GM19025 (cell line): ENCODE measurements at regions not wholly inside any gene's neighbourhood (a gene's known extent, or its start where the extent isn't known, plus 50 kb on each side); places are given as distances from the start of the nearest gene placed in this dataset.
"Not testable (repeated sequence)": the region's sequence is repeated elsewhere in the genome, so short reads cannot be mapped to it uniquely, and the experiment has no call there.

Experiments used
- ATAC-seq: cut with Tn5 transposase; IDR thresholded peaks from one replicate; pipeline ENCODE4 v1.9.1; 2021; ENCODE audit warnings: mild to moderate bottlenecking, low read depth, moderate library complexity; ENCODE audit not compliant: unreplicated experiment

GRCh38 chr15:95041297-95041696 is 809.9 kb downstream of the MCTP2 start:
- no peak for ATAC-seq

GRCh38 chr15:95043236-95043932 is 812.0 kb downstream of the MCTP2 start:
- not testable (repeated sequence) for ATAC-seq

- no peak for ATAC-seq
Observed at GRCh38 chr15:95043933-95044313, 812.6 kb downstream of the MCTP2 start.

GRCh38 chr15:95044745-95045417 is 813.5 kb downstream of the MCTP2 start:
- ATAC-seq = no peak

- no peak for ATAC-seq
Observed at GRCh38 chr15:95051861-95052260, 820.5 kb downstream of the MCTP2 start.

GRCh38 chr15:95059346-95059905 is 828.1 kb downstream of the MCTP2 start:
- no peak for ATAC-seq

- ATAC-seq = no peak
Observed at GRCh38 chr15:95068701-95069521, 837.5 kb downstream of the MCTP2 start.

GRCh38 chr15:95075792-95076677 is 844.7 kb downstream of the MCTP2 start:
- no peak for ATAC-seq

GRCh38 chr15:95076678-95076990 is 845.3 kb downstream of the MCTP2 start:
- ATAC-seq = no peak

GRCh38 chr15:95078003-95078402 is 846.6 kb downstream of the MCTP2 start:
- ATAC-seq = no peak

GRCh38 chr15:95080228-95080627 is 848.9 kb downstream of the MCTP2 start:
- ATAC-seq = not testable (repeated sequence)

- ATAC-seq = no peak
Observed at GRCh38 chr15:95085056-95085455, 853.7 kb downstream of the MCTP2 start.

GRCh38 chr15:95086531-95087252 is 855.3 kb downstream of the MCTP2 start:
- ATAC-seq = no peak

GRCh38 chr15:95087253-95087609 is 855.9 kb downstream of the MCTP2 start:
- ATAC-seq = no peak

- no peak for ATAC-seq
Observed at GRCh38 chr15:95091444-95091843, 860.1 kb downstream of the MCTP2 start.

GRCh38 chr15:95095250-95095649 is 863.9 kb downstream of the MCTP2 start:
- no peak for ATAC-seq

- no peak for ATAC-seq
Observed at GRCh38 chr15:95096651-95097050, 865.3 kb downstream of the MCTP2 start.

GRCh38 chr15:95097361-95097760 is 866.0 kb downstream of the MCTP2 start:
- no peak for ATAC-seq

- no peak for ATAC-seq
Observed at GRCh38 chr15:95105229-95105628, 873.9 kb downstream of the MCTP2 start.

- ATAC-seq = no peak
Observed at GRCh38 chr15:95106801-95107200, 875.4 kb downstream of the MCTP2 start.
